NT2/D1 (cell line): ENCODE measurements at regions not wholly inside any gene's neighbourhood (a gene's known extent, or its start where the extent isn't known, plus 50 kb on each side); places are given as distances from the start of the nearest gene placed in this dataset.

Source experiments
- DNase-seq: peaks from one replicate; pipeline ENCODE4 v3.0.0-alpha.2; 2011; ENCODE audit warnings: low read depth, low spot score
- H3K27me3 ChIP-seq: 2 replicates; pipeline ENCODE4 v1.6.0; 2011; ENCODE audit warnings: mild to moderate bottlenecking; ENCODE audit not compliant: insufficient read length, insufficient read depth
- H3K36me3 ChIP-seq: 2 replicates; pipeline ENCODE4 v1.6.1; 2011; ENCODE audit warnings: mild to moderate bottlenecking, low read length, mixed read lengths; ENCODE audit not compliant: insufficient read depth, insufficient read length
- H3K4me1 ChIP-seq: 2 replicates; pipeline ENCODE4 v1.5.1; 2011; ENCODE audit not compliant: insufficient read depth, insufficient read length
- H3K4me3 ChIP-seq: 2 replicates; pipeline ENCODE4 v1.5.1; 2011; ENCODE audit warnings: low read depth; ENCODE audit not compliant: insufficient read length
- H3K9ac ChIP-seq: 2 replicates; pipeline ENCODE4 v1.6.0; 2011; ENCODE audit warnings: low read depth; ENCODE audit not compliant: insufficient read length
- H3K9me3 ChIP-seq: 2 replicates; pipeline ENCODE4 v1.5.1; 2011; ENCODE audit warnings: mild to moderate bottlenecking, low read length; ENCODE audit not compliant: insufficient read depth
- SUZ12 ChIP-seq: IDR thresholded peaks from 2 replicates; pipeline ENCODE4 v1.6.1; 2011; ENCODE audit not compliant: insufficient read length, insufficient read depth; ENCODE audit errors: extremely low read depth
- YY1 ChIP-seq: IDR thresholded peaks from 2 replicates; pipeline ENCODE4 v1.6.1; 2011; ENCODE audit not compliant: insufficient read length, insufficient read depth
- ZNF274 ChIP-seq: IDR thresholded peaks from 2 replicates; pipeline ENCODE4 v1.6.1; 2011; ENCODE audit warnings: mild to moderate bottlenecking, low read depth, low read length

DNA sequence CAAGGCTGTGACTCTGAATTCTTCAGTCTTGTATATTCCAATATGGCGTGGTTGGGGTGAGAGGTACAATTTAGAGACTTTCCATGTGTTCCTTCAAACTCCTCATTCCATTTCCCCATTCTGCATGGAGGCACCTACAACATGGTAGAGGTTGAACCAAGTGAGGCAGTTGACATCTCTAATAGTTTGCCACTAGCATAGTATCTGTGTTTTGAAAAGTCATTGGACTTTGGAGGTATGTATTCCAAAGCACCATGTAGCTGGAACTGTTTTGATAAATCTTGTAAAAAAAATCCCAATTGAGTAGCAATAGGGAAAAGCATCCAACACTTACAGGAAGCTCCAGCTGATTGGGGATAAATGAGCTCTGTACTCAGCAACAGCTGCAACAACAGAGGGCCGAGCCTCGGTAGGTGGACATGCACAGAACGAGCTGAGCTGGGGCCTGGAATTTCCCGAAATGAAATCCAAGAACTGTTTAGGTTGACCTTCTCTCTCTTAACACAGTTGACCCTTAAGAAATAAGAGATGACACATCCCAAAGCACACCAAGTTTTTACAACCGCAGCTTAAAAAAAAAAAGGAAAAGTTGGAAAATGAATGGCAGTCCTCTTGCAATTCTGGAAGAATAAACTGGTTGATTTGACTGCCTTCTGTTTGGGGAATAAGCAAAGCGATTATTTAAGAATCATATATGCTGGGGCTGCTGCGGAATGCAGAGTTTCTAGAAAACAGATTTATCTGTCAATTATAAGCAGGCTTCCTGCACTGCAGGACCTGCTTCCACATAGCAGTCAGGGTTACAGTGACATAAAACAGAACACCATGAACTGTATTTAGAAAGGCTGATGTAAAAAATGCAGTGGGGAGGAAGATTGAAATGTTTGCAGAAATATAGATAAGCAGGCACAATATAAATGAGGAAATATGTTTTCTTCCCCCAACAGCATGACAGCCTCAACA lies 194.6 kb upstream of the KRR1 start:
- Histone ChIP-seq H3K9me3 (no peaks in the 10 kb centered on the region), H3K27me3 (no peaks in the 10 kb centered on the region), H3K4me3 (no peak overlapping the region), H3K9ac (no peak overlapping the region), H3K4me1 (no peaks in the 10 kb centered on the region), H3K36me3 (no peaks in the 10 kb centered on the region)
- no peak for TF ChIP-seq ZNF274
- DNase-seq, result no peak

DNA sequence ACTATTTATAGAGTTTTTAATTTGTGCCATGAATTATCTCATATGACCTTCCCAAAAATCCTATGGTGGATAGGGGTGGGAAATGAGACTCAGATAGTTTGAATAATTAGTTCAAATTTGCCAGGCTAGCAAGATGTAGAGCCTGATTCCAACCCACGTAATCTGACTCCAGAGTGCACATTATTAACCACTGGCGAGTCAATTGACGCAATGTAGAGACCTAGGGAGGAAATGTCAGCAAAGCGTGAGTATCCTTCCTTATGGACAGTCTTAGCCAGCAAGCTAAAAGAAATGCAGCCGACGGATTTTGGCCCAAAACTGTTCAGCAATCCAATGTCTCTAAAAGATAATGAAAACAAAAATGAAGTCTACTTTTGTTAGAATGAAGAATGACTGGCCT lies 193.3 kb upstream of the KRR1 start:
- Histone ChIP-seq H3K27me3 (no peaks in the 10 kb centered on the region), H3K9ac (no peak overlapping the region), H3K4me3 (no peak overlapping the region), H3K4me1 (no peaks in the 10 kb centered on the region), H3K9me3 (no peaks in the 10 kb centered on the region), H3K36me3 (no peaks in the 10 kb centered on the region)
- TF ChIP-seq ZNF274 (no peak), SUZ12 (no peak)
- DNase-seq, result no peak

DNA sequence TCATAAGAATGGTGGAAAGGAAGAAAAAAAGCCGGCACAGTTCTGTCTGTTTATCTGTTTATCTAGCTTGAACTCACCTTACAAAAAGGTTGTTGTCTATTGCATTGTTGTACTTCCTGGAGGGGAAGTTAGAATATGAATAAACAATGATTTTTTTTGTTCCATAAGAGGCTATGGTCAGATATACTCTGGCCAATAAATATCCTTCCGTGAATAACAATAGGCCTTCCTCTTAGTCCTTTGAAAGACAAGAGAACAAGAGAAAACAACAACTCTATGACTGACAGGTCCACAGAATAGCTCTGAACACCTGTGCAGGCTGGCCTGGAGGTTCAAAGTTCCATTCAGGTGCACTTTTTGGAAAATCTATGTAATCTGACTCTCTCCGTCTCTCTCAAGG lies 192.8 kb upstream of the KRR1 start:
- Histone ChIP-seq H3K36me3 (no peaks in the 10 kb centered on the region), H3K9ac (no peak overlapping the region), H3K4me3 (no peak overlapping the region), H3K9me3 (no peaks in the 10 kb centered on the region), H3K4me1 (no peaks in the 10 kb centered on the region), H3K27me3 (no peaks in the 10 kb centered on the region)
- DNase-seq, result no peak
- TF ChIP-seq ZNF274 (no peak), YY1 (no peak), SUZ12 (no peak)

DNA sequence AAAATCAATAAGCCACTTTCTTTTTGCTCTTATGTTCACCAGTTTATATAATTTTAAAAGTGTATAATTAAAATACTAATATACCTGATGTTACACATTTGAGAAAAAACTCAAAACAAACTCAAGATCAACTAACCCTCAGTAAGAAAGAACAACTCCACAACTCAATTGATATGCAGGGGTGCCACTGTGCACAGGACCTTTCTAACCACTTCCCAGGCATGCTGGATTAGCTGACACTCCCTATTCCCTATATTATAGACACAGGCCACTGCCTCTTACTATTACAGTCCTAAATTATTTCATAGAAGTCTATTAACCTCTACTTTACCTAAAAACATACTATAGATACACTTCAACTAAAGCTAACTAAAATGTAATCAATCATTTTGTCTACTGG lies 191.7 kb upstream of the KRR1 start:
- Histone ChIP-seq H3K9me3 (no peaks in the 10 kb centered on the region), H3K9ac (no peak overlapping the region), H3K27me3 (no peaks in the 10 kb centered on the region), H3K4me3 (no peak overlapping the region), H3K36me3 (no peaks in the 10 kb centered on the region), H3K4me1 (no peaks in the 10 kb centered on the region)
- DNase-seq, result no peak
- no peak for TF ChIP-seq ZNF274

DNA sequence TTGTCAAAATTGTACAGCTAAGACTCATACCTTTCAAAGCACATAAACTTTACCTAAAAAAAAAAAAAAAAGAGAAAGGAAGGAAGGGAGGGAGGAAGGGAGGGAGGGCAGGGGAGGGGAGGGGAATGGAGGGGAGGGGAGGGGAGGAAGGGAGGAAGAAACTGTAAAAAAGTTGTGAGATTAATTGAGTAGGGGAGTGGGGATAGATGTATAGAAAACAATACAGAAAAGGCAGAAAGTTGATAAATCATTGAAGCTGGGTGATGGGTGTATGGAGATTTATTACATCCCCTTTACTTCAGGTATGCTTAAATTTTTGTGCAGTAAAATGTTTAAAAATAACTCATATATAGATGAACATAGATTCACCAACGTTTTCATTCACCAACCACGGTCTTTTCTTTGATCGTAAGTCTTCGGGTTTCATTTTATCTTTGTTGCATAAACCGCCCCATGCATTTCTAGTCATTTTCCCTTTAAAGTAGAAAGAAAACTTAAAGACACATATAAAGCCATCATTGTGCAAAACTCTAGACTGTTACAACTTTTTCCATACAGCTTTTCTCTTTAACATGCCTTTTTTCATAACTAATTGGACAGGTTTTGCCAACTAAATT lies 191.2 kb upstream of the KRR1 start:
- Histone ChIP-seq H3K36me3 (no peaks in the 10 kb centered on the region), H3K9me3 (no peaks in the 10 kb centered on the region), H3K27me3 (no peaks in the 10 kb centered on the region), H3K9ac (no peak overlapping the region), H3K4me3 (no peak overlapping the region), H3K4me1 (no peaks in the 10 kb centered on the region)
- no peak for TF ChIP-seq YY1
- no peak for TF ChIP-seq ZNF274
- TF ChIP-seq SUZ12, result no peak
- no peak for DNase-seq

DNA sequence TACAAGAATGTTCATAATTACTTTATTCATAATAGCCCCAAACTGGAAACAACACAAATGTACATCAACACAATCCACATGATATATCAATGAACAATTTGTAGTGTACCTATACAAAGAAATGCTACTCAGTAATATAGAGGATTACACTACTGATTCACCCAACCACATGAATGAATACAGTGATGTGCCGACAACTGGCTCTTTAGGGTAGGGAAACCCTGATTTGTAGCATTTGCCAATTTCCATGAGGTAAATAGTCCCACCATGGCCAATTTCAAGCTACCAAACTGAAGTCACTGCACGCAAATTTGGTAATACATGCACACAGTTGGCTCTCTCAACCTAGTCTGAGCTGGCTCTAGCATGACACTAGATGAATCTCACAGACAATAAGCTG lies 190.4 kb upstream of the KRR1 start:
- Histone ChIP-seq H3K36me3 (no peaks in the 10 kb centered on the region), H3K9ac (no peak overlapping the region), H3K4me3 (no peak overlapping the region), H3K9me3 (no peaks in the 10 kb centered on the region), H3K4me1 (no peaks in the 10 kb centered on the region), H3K27me3 (no peaks in the 10 kb centered on the region)
- DNase-seq, result no peak
- TF ChIP-seq ZNF274, result no peak
- no peak for TF ChIP-seq SUZ12
- TF ChIP-seq YY1, result no peak

DNA sequence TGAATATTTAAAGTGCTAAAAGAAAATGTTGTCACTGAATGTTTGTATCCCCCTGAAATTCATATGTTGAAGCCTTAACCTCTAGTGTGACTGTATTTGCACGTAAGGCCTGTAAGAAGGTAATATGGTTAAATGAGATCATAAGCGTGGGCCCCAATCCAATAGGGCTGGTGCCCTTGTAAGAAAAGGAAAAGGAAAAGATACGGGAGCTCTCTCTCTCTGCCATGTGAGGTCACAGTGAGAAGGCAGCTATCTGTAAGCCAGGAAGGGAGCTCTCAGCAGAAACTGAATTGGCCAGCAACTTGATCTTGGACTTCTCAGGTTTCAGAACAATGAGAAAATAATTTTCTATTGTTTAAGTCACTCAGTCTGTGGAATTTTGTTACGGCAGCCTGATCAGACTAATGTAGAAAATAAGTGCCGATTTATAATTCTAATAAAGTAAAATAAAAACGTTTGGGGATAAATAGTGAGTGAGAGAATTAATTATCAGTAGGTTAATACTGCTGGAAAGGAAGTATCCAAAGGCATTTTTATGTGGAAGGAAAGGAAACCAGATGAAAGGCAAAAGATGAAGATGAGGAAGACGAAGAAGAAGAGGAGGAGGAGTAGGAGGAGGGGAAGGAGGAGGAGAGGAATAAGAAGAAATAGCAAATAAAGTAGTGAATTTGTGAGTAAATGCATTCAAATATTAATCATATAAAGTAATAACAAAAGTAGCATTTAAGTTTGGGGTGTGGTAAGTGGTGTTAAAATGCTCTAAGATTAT lies 188.5 kb upstream of the KRR1 start:
- no peak overlapping the region for H3K4me3 ChIP-seq
- no peak overlapping the region for H3K9ac ChIP-seq
- H3K4me1 ChIP-seq, result no peaks in the 10 kb centered on the region
- no peak for DNase-seq
- H3K27me3 ChIP-seq, result no peaks in the 10 kb centered on the region
- H3K36me3 ChIP-seq, result no peaks in the 10 kb centered on the region
- no peak for TF ChIP-seq YY1
- no peak for TF ChIP-seq ZNF274
- TF ChIP-seq SUZ12, result no peak
- no peaks in the 10 kb centered on the region for H3K9me3 ChIP-seq
